SJSA1 (cell line): ENCODE measurements at regions not wholly inside any gene's neighbourhood (a gene's known extent, or its start where the extent isn't known, plus 50 kb on each side); places are given as distances from the start of the nearest gene placed in this dataset.

ENCODE experiments used
- DNase-seq, 2 experiments: peaks; one replicate each; pipeline ENCODE4 v3.0.0-alpha.2; 2015 to 2020; ENCODE audit warnings: low spot score in 2 of 2, low read depth in 1 of 2
- H3K27ac ChIP-seq: fragments of 250-450 bp; sonication (Bioruptor Pico); 2 replicates; pipeline ENCODE4 v1.5.1; 2020; ENCODE audit warnings: mild to moderate bottlenecking, moderate library complexity
- H3K27me3 ChIP-seq: fragments of 250-450 bp; sonication (Bioruptor Pico); replicated peaks from 2 replicates; pipeline ENCODE4 v1.5.1; 2020; ENCODE audit warnings: mild to moderate bottlenecking, moderate library complexity
- H3K36me3 ChIP-seq: fragments of 250-450 bp; sonication (Bioruptor Pico); 2 replicates; pipeline ENCODE4 v1.5.1; 2020; ENCODE audit warnings: mild to moderate bottlenecking
- H3K4me1 ChIP-seq: fragments of 250-450 bp; sonication (Bioruptor Pico); replicated peaks from 2 replicates; pipeline ENCODE4 v1.6.1; 2021; ENCODE audit warnings: mild to moderate bottlenecking
- H3K4me3 ChIP-seq: fragments of 250-450 bp; sonication (Bioruptor Pico); 2 replicates; pipeline ENCODE4 v1.5.1; 2020; ENCODE audit warnings: mild to moderate bottlenecking
- H3K9me3 ChIP-seq: fragments of 250-450 bp; sonication (Bioruptor Pico); replicated peaks from 2 replicates; pipeline ENCODE4 v1.5.1; 2020; ENCODE audit warnings: mild to moderate bottlenecking

DNA sequence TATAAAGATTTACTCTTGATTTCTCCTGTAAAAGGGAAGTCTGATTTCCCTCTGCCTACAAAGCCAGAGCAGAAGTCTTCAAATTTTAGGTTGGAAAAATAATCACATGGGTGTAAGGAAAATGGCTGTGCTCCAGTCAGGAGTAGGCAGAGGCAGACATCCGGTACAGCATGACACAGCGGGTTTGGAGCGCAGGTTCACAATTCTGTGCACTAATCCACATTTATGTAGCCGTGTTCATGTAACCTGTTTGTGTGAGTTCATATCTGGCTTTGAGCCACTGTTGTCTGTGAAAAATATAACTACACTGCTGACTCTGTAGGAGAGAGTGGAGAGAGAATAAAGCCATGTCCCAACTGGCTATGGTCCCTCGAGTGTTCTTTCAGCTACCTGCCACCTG, 248.0 kb downstream of the CASP12 start:
- no peaks in the 10 kb centered on the region for H3K27me3 ChIP-seq
- H3K4me3 ChIP-seq = no peak overlapping the region
- no peaks in the 10 kb centered on the region for H3K9me3 ChIP-seq
- H3K4me1 ChIP-seq = no peaks in the 10 kb centered on the region; the same call in 1 of the 2 replicates
- no peaks in the 10 kb centered on the region for H3K36me3 ChIP-seq
- DNase-seq = no peak
- H3K27ac ChIP-seq = no peak overlapping the region

DNA sequence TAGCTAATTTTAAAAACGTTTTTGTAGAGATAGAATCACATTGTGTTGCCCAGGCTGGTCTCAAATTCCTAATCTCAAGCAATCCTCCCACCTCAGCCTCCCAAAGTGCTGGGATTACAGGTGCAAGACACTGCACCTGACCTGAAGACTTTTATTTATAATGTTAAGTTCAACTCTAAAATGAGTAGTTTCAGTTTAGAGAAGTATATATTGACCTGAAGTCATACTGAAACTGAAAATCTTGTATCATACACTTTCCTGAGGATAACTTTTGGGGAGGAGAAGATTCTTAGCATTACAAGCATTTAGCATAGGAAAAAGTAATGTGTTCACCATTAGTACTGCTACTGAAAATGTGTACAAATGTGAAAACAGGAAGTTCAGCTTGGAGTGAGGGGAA, 249.3 kb downstream of the CASP12 start:
- no peaks in the 10 kb centered on the region for H3K36me3 ChIP-seq
- no peaks in the 10 kb centered on the region; the same call in 1 of the 2 replicates for H3K4me1 ChIP-seq
- H3K27me3 ChIP-seq = no peaks in the 10 kb centered on the region
- no peak overlapping the region for H3K4me3 ChIP-seq
- no peak overlapping the region for H3K27ac ChIP-seq
- H3K9me3 ChIP-seq = no peaks in the 10 kb centered on the region
- DNase-seq = no peak

DNA sequence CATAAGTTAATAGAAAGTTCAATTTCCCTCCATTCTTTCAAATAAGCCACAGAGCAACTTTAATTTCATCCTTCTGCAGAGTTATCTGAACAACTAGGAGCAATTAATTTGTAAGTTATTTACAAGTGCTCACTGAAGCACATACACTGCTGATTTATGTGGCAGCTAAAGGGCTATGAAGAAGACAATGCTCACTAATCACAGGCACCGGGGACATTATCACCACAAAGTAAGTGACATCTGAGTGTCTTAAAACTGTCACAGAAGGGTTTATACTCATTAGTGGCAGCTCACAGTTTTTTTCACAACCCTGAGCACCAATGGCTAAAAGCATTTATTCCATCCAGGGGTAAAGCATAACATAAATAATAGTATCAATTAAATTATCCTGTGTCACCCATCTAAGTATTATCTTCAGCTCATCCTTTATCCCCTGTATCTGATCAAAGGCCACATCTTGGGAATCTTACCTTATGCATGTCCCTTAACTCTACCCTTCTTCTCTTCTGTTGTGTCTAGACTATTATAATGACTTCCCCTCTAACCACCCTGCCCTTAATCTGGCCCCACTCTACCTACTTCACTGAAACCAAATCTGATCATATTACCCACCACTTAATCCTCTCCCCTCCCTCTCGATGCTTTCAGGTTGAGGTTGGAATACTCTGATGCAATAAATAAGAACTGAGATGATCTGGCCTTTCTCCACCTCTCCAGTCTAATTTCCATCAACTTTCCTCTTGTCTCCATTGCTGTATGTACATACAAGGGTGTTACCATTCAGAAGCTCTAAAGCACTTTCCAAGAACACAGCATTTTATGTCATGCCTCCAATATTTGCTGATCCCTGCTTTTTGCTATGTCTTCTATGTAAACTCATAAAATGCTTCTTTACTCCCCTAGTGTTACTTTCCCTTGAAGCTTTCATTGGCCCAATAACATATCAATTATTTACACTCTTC, 252.7 kb downstream of the CASP12 start:
- Histone ChIP-seq H3K9me3 (no peaks in the 10 kb centered on the region), H3K36me3 (no peaks in the 10 kb centered on the region), H3K27ac (no peak overlapping the region), H3K4me3 (no peak overlapping the region), H3K27me3 (no peaks in the 10 kb centered on the region), H3K4me1 (no peaks in the 10 kb centered on the region)
- DNase-seq = no peak

DNA sequence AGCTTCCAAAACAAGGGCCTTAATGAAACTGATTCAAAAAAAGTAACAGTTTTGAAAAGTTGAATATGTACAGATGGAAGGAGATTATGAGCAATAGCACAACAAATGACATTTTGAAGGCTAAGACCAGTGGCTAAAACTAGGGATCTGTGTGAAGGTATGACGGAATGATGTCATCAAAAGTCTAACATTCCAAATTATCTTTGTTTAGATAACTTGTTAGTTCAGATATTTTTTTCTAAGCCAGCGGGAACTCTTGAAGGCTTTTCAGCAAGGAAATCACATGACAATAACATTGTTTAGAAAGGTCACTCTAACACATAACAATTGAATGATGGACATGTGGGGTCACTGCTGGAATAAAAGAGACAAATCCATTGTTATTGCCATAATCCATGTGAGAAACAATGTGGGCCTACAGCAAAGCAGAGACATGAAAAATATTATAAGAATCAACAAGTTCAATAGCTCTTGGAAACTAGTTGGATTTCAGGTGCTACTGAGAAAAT, 260.5 kb downstream of the CASP12 start:
- Histone ChIP-seq H3K9me3 (no peaks in the 10 kb centered on the region), H3K4me3 (no peak overlapping the region), H3K27ac (no peak overlapping the region), H3K36me3 (no peaks in the 10 kb centered on the region), H3K4me1 (no peaks in the 10 kb centered on the region), H3K27me3 (no peaks in the 10 kb centered on the region)
- no peak for DNase-seq

DNA sequence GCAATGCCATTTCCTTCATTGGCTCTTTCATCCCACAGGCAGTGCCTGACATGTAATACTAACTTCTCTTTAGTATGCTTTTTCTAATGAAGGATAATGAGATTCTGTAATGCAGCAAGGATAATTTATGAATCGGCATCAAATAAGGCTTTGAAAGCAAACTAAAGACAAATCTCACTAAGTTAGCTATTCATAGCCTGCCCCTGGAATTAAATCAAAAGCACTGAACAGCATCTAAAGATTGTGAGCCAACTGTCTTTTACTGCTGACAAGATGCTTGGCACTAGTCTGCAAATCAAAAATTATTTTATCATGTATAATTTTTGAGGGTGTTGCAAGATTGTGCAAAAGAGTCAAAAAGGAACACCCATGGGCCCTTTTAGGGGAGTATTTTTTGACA, 265.0 kb downstream of the CASP12 start:
- H3K9me3 ChIP-seq = no peaks in the 10 kb centered on the region
- H3K27ac ChIP-seq = no peak overlapping the region
- no peaks in the 10 kb centered on the region for H3K27me3 ChIP-seq
- no peaks in the 10 kb centered on the region for H3K4me1 ChIP-seq
- no peak overlapping the region for H3K4me3 ChIP-seq
- H3K36me3 ChIP-seq = no peaks in the 10 kb centered on the region
- no peak for DNase-seq

DNA sequence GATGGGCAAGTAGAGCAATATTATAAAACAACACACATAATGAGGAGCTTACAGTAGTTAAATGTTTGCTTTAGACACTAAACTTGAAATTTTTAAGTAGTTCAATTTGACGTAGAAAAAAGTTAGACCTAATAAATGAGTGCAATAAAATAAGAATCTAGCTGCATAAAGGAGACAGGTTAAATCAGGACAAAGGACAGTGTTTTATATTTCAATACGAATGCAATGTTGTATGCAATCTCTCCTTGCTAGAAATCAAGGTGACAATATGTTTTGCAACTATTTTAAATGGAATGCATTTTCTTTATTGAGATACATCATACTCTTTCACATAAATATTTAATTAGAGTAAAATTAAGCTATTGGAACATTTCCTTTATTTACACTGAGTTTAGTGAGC, 267.9 kb downstream of the CASP12 start:
- H3K36me3 ChIP-seq = no peaks in the 10 kb centered on the region

DNA sequence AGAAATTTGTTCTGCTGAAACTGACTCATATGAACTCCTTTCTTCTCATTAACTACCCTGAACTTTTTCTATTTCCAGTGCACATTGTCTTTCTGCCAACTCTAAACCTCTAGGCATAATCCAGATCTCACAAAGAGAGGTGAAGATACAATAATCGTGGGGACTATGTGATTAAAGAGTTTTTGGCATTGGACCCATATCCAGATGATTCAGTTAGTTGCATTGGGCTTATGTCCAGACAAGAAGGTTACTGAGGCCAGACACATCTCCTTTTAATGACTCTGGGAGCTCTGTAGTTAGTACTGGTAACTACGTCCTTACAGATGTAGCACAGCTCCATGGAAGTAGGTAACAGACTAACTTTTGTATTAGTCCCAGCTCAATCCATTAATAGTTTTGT, 273.0 kb downstream of the CASP12 start:
- no peaks in the 10 kb centered on the region for H3K27me3 ChIP-seq
- no peaks in the 10 kb centered on the region for H3K9me3 ChIP-seq
- no peaks in the 10 kb centered on the region for H3K4me1 ChIP-seq
- no peak for DNase-seq
- no peak overlapping the region for H3K27ac ChIP-seq
- H3K36me3 ChIP-seq = no peaks in the 10 kb centered on the region
- no peak overlapping the region for H3K4me3 ChIP-seq

More for the DNA sequence above, 267.9 kb downstream of the CASP12 start:
- no peaks in the 10 kb centered on the region for H3K9me3 ChIP-seq
- H3K4me3 ChIP-seq = no peak overlapping the region
- H3K27ac ChIP-seq = no peak overlapping the region
- H3K27me3 ChIP-seq = no peaks in the 10 kb centered on the region
- DNase-seq = no peak
- H3K4me1 ChIP-seq = no peaks in the 10 kb centered on the region

DNA sequence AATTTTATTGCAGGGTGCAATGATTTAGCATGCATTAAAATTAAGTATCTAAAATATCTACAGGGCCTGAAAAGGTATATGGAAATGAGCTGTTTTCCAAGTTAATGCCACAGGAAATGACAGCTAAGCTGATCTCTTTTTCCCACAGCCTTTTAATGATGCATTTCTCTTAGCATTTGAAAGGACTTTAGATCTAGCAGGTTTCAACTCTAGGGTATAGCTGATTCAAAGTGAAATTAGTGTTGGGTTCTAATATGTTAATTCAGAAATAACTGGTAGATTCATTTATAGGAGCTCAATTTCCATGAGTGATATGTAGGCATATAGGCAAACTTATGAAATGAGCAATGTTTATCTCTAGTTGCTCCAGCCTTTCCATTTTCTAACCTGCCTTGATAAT, 274.2 kb downstream of the CASP12 start:
- Histone ChIP-seq H3K4me1 (no peaks in the 10 kb centered on the region), H3K27me3 (no peaks in the 10 kb centered on the region), H3K36me3 (no peaks in the 10 kb centered on the region), H3K4me3 (no peak overlapping the region), H3K9me3 (no peaks in the 10 kb centered on the region), H3K27ac (no peak overlapping the region)
- no peak for DNase-seq

DNA sequence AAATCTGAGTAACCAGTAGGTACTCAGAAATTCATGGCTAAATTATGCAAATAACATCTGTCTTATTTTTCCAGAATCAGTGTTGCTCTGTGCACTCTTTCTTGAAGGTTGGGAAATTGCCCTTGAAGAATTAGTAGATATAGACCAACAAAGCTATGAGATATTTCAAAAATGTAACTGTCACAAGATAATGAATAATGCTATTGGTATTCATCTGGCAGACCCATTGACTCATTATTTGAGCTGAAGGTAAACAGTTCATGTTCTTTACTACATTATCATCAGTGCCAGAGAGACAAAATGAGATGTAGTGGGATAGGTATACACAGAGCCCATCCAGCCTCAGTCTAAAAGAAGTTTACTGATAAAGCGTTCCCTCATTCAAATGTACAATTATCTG, 274.7 kb downstream of the CASP12 start:
- Histone ChIP-seq H3K4me3 (no peak overlapping the region), H3K9me3 (no peaks in the 10 kb centered on the region), H3K4me1 (no peaks in the 10 kb centered on the region), H3K27ac (peak overlapping the region; percentile 34; the same call in 1 of the 2 replicates), H3K36me3 (no peaks in the 10 kb centered on the region), H3K27me3 (no peaks in the 10 kb centered on the region)
- DNase-seq = peak in 1 of 2 experiments; percentile 2

DNA sequence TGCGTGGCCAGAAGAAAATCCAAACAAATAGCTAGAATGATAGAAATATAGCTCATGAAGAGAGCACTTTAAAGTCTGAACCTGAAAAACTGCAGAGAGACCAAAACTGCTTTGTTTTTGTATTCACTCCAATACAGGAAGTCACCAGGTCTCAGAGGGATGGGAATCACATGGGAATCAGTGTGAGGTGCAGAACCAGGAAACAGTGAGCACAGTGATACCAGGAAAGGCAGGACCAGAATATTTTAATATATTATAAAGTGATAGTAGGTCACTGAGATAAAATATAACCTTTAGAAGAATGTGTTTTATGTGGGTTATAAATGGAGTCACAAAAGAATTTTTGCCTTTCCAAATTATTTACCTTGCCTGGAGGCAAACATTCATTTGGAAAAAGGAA, 277.3 kb downstream of the CASP12 start:
- H3K4me1 ChIP-seq = no peaks in the 10 kb centered on the region
- no peak for DNase-seq
- H3K27ac ChIP-seq = no peak overlapping the region
- no peaks in the 10 kb centered on the region for H3K9me3 ChIP-seq
- H3K36me3 ChIP-seq = no peaks in the 10 kb centered on the region
- H3K4me3 ChIP-seq = no peak overlapping the region
- H3K27me3 ChIP-seq = no peaks in the 10 kb centered on the region

DNA sequence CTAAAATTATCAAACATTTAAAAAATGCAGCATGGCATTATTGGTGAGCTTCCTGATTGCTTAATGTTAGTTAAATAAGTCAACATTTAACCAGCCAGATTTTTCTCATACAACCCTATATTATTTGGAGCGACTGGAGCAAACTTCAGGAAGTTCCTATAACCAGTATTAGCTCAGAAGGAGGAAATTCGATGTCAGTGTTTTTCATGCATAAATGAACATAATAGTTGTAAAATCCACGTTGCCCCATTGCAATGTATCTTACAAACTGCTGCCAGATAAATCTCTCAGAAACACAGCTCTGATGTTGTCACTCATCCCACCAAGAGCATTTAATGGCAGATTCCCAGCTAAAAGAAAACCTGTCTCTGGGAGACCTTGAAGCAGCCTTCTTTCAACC, 278.5 kb downstream of the CASP12 start:
- Histone ChIP-seq H3K27me3 (no peaks in the 10 kb centered on the region), H3K4me1 (no peaks in the 10 kb centered on the region), H3K4me3 (no peak overlapping the region), H3K27ac (no peak overlapping the region), H3K9me3 (no peaks in the 10 kb centered on the region), H3K36me3 (no peaks in the 10 kb centered on the region)
- DNase-seq = no peak

DNA sequence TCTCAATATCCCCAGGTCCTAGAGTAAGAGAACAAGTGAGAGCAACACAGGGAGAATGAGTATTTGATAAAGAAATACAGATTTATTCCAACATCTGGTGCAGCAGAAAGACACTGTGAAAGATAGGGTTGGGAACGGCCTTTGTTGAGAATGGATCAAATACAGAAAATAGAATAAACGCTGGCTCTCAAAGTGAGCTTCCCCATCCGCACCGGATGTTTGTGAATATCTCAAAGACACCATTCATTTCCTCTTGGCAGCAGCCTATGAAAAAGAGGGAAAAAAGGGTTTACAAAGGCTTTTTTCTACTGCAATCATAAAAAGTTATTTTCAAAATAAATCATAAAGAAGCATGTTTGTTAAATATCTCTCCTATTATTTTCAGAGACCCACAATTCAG, 279.3 kb downstream of the CASP12 start:
- H3K4me3 ChIP-seq = no peak overlapping the region
- no peaks in the 10 kb centered on the region for H3K4me1 ChIP-seq
- no peaks in the 10 kb centered on the region for H3K36me3 ChIP-seq
- H3K9me3 ChIP-seq = no peaks in the 10 kb centered on the region
- no peak for DNase-seq
- no peaks in the 10 kb centered on the region for H3K27me3 ChIP-seq
- no peak overlapping the region for H3K27ac ChIP-seq

DNA sequence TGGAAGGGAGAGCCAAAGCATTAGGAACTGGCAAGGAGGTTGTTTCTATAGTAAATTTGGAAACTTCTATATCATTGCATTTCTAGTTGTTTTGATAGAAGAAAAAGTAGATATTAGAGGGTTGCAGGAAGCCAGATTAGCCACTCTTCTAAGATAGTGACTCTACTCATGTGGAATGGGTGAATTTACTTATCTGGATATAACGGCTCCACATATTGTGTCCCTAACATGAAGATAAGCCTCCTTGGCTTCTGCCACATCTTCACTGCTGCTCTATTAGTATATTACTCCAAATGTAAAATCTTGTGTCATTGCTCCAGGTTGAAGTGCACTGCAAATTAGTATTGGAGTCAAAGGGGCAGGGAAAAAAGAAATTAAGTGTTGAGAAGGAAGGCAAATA, 283.3 kb downstream of the CASP12 start:
- Histone ChIP-seq H3K36me3 (no peaks in the 10 kb centered on the region), H3K9me3 (no peaks in the 10 kb centered on the region), H3K27ac (no peak overlapping the region), H3K27me3 (no peaks in the 10 kb centered on the region), H3K4me3 (no peak overlapping the region), H3K4me1 (no peaks in the 10 kb centered on the region)
- no peak for DNase-seq

DNA sequence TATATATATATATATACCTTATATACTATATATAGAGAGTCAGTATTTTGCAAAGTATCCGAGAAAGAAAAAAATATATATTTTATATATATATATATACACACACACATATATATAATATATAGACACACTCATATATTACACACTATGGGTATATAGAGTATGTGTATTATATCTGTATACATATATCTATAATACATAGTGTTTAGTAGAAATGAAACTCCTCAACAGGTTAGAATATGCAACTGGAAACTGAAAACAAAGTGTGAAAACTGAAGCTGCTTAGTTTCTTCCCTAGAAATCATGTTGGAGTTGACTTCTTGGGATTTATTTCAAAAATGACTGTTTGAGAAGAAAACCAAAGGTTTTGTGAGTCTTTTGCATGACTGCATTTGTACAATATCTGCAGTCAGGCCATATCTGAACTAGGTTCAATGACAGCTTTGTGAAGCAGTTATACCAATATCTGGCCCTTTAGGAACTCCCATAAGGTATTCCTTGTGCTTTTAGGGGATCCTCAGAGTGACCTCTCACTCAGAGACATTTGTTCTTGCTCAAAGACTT, 284.1 kb downstream of the CASP12 start:
- no peaks in the 10 kb centered on the region for H3K36me3 ChIP-seq
- no peak overlapping the region for H3K4me3 ChIP-seq
- H3K27ac ChIP-seq = no peak overlapping the region
- H3K4me1 ChIP-seq = no peaks in the 10 kb centered on the region
- H3K27me3 ChIP-seq = no peaks in the 10 kb centered on the region
- no peaks in the 10 kb centered on the region for H3K9me3 ChIP-seq
- no peak for DNase-seq
